NCI-H1092 treated with DMSO at 0.1 percent for 48 hours (cell line): ENCODE measurements at regions not wholly inside any gene's neighbourhood (a gene's known extent, or its start where the extent isn't known, plus 50 kb on each side); places are given as distances from the start of the nearest gene placed in this dataset.

Experiments
- DNase-seq: peaks from one replicate; lab custom pipeline; 2025; lab: John Stamatoyannopoulos, UW

DNA sequence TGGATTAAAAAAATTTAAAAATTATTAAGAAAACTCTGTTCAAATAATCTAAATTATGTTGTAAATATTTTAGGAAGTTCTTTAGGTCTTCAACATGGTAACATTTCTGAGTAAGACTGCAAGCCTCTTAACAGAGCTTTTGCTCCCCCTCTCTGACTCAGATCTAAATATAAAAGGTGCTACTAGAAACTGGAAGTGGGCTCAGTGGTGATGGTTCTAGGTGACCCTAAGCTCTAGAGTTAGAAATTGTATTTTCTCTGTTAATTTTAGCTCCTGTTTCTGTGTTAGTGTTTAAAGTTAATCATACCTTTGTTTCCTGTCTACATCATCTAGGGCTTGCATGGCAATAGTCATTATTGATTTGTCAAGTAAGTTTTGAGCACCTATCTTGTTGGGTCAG, 159.9 kb upstream of the MEIS2 start:
- DNase-seq, result no peak

DNA sequence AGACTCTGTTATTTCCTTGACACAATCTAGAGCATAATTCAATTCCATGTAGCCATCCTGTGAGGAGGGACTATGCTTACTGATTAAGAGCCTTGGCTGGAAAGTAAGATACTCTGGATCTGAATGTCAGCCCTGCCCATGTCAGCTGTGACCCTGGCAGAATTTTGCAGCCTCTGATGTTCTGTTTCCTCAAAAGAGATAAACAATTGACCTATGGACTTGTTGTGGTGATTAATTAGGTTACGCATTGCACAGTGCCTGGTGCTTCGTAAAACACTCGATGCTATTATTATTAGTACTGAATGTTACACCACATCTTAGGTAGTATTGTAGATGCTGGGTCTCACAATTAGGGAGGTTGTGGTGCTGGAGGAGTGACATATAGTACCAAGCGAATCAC, 161.3 kb upstream of the MEIS2 start:
- DNase-seq, result no peak

DNA sequence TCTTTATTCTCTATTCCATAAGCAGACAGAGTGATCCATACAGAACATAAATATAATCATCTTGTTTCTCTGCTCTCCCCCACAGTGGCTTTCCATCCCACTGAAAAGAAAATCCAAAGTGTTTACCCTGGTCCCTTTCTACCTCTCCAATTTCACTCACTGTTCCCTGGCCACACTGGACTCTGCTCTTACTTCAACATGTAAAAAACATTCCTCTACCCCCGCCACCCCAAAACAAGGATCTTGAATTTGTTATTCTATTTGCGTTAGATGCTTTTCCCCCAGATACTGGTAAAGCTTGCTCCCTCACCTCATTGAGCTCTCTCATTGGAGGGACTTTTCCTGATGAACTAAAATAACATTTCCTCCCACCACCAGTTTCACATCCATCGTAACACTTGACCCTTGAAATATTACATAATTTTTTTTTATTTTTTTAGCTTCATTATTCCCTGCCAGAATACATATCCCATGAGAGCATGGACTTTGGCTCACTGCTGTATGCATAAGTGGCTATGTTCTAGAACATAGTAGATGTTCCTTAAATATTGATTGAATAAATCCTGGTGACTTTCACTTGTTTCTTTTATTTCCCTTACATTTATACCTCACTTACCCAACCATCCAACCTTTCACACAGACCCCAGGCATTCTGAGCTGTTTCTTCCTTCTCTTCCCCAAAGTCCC, 162.7 kb upstream of the MEIS2 start:
- DNase-seq, result no peak

DNA sequence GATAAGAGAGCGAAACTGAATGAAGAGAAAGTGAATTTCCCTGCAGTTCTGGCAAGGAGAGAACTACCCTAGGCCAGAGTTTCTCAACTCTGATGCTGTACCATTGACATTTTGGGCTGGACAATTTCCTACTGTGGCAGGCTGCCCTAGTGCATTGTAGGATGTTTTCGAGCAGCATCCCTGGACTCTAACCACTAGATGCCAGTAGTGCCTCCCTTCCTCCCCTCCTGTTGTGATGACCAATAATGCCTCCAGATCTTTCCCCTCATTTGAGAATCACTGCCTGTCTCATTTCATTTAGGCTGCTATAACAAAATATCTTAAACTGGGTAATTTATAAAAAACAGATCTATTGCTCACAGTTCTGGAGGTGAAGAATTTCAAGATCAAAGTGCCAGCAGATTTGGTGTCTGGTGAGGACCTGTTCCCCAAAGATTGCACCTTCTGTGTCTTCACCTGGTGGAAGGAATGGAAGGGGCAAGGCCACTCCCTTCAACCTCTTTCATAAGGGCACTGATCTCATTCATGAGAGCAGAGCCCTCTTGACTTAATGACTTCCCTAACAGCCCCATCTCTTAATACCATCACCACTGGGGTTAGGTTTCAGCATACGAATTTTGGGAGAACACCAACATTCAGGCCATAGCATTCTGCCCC, 188.9 kb upstream of the MEIS2 start:
- peak; percentile 2 for DNase-seq

DNA sequence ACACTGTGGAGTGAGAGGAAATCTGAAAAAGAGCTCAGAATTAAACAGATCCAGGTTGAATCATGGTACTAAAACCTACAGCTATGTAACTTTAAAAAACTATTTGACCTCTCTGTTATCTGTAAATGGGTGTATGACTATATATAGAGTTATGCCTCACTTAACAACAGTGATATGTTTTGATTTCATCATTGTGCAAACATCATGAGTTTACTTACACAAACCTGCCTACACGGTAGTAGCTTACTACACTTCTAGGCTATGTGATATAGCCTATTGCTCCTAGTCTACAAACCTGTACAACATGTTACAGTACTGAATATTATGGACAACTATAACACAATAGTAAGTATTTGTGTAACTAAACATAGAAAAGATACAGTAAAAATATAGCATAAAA, 191.6 kb upstream of the MEIS2 start:
- no peak for DNase-seq

DNA sequence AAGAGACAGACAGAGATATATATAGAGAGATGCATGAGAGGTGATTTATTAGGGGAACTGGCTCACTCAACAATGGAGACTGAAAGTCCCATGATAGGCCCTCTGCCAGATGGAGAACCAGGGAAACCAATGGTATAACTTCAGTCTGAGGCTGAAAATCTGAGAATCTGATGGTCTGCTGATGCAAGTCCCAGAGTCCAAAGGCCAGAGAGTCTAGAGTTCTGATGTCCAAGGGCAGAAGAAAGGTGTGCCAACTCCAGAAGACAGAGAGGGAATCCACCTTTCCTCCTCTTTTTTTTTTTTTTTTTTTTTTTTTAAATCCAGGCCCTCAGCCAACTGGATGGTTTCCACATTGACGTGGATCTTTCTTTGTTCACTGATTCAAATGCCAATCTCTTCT, 197.9 kb upstream of the MEIS2 start:
- DNase-seq, result no peak

DNA sequence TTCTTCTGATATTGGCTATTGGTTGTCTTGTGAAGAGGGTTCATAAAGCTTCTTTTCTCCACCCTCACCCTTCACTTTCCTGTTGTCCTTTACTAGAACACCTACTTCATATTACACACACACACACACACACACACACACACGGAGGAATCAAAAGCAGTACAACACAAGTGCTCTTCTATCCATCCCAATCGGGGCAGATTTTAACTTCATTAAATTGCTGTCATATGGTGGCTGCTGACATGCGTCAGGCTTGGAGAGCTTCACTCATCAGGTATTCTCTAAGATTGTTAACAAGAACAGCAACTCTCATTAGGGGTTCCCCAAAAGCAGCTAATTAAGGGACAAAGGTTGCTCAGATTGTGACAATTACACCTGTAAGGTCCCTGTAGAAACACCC, 239.1 kb upstream of the MEIS2 start:
- no peak for DNase-seq

DNA sequence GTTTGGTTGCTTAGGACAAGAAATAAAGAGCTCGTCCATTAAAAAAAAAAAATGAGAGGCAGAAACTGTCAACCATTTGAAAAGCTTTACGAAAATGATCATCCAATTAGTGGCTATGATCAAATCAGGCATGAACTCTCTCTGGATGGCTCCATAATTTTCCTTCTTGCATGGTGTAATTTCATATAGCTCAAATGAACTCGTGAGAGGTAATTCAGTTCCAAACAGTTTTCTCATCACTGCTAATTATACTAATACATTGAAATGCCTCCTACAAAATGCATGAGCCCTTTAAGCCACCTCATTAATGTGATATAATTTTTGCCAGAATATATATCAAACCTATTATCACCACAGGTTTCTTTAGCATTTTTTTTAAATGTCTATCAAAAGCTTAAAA, 239.5 kb upstream of the MEIS2 start:
- DNase-seq, result no peak

DNA sequence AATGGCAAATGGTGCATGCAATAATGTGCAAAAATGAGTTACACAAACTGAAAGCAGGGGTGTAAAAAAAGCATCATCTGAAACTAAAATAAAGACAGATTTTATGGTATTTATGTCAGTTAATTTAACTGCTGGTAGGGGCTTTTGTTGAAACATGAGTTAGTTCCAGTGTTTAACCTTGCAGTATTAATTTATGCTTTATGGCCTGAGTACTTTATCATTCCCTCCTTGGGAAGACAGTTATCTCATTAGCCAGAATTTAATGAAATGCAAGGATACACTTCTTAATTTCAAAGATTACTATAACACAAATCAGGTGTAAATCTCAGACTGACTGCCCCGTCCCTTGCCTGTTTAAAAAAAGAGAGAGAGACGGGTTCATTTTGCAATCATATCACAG, 240.1 kb upstream of the MEIS2 start:
- no peak for DNase-seq

DNA sequence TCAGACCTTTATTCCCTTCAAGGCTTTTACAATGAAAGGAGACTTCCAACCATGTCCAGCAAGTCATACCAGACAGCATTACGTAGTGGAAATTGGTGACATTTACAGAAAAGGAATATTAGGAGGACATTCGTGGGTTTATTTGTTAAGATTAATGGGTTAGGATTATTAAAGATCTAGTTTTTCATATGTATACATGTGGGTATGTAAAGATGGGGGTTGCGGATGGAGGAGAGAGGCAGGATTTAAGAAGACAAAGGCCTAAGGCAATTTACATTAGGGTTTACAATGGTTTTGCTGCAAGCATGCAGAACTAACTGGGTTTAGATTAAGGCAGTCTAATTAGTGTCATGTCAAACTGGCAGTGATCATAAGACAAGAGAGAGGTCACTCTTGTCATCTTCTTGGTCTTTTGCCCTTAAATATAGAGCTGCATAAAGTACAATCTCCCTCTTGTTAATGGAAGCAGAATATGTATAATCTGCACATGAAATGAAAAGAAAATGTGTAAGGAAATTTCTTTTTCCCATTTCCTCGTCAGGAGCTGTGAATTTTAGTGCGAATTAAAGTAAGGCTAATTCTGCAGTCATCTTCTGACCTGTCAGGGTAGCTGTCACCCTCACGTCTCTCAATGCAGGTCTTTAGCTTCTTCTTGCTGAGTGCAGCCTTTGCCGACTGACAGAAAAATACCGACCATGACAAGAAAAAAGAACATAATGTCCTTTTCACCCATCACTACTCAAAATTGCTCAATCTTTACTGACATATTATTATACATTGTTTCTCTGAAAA, 258.9 kb upstream of the MEIS2 start:
- DNase-seq, result no peak

DNA sequence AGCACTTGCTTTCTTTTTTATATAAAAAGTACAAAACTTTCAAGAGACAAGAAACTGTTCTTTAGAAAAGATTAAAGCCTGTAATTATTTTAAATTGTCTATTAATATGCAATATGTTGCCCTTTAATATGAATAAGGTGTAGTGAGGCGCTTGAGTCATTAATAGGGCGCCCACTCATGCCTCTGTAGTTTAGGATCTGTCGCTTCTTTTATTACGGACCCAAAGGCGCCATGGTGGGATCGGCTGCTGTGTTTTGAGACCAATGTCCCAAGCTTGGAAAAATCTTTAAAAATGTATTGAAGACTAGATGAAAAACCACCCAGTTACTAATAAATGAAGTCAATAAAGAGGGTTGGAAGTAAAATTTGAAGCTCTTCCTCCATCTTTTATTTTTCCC, 259.5 kb upstream of the MEIS2 start:
- no peak for DNase-seq

DNA sequence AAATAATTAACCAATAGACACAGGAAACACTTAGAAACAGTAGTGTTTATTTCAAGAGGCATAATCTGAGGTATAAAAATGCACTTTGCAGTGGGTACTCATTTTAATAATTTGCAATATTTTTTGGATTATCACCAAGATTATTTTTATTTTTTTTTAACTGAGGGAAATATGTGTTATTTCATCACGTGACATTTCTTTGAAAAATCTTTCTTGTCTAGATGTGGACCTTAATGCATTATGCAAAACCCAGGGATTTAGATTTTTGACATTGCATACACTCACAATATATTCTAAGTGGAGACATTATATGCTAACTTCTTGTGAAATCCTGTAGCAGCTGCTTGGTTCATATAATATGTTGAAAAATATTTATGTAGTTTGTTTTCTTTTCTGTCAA, 260.4 kb upstream of the MEIS2 start:
- DNase-seq, result no peak

DNA sequence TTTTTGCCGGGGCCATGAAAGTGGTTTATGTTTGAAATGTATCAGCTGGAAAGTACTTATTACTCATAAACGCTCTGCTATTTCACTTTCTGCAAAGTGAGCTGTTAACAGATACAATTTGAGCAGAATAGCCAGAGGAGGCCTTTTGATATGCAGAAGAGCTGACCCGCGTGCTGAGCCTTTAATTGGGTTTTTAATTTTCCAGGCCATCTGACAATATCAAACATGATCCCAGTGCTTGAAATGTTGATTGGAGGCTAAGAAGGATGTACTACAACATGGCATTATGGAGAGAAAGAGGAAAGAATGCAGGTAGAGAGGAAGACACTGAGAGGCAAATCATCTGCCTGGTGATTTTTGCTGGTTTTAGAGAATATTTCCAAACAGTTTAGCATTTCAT, 261.3 kb upstream of the MEIS2 start:
- DNase-seq, result no peak

DNA sequence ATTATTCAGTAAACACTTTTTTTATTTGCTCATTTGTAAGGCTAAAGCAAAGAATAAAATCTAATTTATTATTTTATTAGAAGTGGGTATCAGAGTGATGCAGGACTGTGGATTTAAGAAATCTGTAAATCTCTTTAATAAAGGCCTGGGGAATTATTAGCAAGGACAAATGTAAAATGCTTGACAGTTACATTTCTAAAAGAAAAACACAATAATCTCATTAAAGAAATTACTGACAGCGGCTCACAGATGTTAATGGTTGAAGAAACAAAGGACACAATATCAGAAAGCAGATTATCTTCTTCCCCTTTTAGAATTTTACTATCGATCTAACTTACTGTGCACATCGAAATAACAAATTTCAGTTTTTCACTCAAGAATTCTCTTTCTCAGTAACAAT, 262.1 kb upstream of the MEIS2 start:
- no peak for DNase-seq

DNA sequence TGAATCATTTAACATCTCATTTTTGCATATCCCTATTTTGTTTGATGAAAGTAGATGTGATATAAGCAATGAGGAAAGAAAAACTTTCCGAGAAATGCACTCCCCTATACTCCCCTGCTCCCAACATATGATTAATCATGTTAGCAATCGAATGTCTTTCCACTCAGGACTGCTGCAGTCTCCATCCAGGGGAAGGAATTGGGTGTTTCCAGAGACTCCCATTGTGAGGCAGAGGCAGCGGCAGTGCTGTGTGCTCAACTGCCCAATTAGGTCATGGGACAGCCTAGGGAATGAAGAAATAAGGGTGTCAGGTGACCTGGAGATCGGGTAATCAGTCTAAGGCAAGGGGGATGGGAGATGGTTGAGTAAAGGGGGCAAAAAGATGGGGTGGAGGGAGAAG, 268.6 kb upstream of the MEIS2 start:
- DNase-seq, result no peak

DNA sequence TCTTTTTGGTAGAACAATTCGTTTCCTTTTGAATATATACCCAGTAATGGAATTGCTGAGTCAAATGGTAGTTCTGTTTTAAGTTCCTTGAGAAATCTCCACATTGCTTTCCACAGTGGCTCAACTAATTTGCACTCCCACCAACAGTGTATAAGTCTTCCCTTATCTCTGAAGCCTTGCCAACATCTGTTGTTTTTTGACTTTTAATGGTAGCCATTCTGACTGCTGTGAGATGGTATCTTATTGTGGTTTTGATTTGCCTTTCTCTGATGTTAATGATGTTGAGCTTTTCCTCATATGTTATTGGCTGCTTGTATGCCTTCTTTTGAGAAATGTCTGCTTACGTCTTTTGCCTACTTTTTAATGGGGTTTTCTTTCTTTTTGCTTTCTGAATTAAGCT, 270.6 kb upstream of the MEIS2 start:
- no peak for DNase-seq

DNA sequence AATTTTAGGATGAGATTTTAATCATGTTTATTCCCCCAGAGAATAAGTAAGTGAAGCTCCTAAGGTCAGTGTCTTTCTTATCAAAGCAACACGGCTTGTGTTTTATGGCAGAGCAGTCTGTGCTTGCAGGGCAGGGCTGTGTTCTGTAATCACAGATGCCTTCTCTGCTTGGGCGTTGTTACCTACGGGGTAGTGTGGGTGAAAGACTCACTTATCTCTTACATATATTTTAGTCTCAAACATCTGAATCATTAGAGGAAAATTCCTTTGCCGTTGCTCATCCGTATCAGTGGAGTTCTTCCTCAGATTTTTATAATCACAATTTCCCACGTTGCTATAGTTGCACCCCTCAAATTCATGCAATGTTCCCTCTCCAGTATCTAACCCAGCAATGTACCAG, 271.7 kb upstream of the MEIS2 start:
- DNase-seq, result no peak

DNA sequence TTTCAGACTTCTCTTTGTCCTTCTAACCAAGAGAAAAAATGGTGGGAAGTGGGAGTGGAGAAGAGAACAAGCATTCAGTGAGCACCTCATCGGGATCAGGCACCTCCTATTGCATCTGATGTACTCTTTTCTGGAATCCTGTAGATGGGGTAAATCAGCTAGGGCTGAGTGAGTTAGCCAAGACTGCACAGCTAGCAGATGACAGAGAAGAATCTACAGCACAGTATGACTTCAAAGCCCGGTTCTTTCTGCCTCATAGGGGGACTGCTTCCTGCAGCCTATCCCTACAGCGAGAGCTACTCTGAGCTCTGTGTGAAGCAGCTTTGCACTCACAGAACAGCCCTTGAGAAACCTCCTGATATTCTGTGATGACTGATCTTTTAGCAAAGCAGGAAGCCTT, 275.2 kb upstream of the MEIS2 start:
- no peak for DNase-seq

DNA sequence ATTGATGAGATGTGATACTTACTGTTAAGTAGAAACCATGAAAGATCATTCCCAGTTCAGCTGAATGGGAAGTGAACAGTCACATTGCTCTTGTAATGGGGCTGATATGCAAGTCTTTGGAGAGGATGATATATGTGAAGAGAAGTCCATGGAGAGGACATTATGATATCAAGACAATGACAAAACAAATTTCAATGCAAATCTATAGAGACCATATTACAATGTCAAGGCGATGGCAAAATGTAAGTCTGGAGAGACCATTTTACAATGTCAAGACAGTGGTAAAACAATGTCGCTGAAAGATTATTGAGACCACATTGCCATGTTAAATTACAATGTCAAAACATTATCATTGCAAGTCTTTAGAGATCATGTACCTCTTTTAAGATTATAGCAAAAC, 277.1 kb upstream of the MEIS2 start:
- no peak for DNase-seq

DNA sequence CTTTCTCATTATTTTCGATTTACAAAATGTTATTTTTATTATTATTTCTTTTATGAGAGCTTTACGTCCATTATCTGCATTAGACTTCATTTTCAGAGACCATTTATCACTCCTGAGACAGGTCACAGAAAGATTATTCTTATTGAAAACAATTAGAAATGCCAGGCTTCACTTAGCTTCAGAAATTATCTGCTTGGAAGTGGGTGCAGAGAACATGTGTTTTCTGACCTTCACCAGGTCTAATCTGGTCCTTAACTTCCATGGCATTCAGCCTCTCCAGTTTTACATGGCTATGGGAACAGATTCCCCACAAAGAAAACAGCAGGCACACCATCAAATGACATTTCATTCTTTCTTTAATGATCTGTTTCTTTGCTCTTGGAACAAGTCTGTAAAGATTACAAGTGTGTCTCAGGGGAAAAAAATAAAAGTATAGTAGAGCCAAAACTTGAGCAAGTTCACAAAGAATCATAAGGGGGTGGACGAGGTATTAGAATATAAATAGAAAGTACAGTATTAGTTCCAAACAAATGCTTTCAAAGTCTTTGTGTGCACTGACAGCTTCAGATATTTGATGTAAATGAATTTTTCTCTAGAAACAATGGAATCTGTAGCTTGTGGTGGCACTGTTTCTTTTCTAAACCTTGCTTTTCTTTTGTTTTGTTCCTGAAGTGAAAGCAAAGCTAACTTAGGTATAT, 294.2 kb upstream of the MEIS2 start:
- no peak for DNase-seq

DNA sequence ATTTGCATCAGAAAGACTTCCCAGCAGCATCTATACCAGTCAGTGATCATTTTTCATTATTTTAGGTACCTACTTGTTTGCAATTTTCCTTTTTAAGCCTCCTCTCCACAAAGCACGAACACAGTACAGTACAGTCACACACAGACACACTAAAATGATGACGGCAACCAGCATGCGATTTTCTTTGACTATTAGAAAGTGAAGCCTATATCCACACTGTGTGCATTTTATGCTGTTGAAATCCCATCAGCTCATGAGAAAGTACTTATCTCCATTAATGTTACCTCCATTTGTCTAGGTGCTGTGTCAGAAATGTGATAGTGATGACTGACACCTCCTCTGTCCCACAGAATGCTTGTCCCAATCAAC, 294.7 kb upstream of the MEIS2 start:
- no peak for DNase-seq

DNA sequence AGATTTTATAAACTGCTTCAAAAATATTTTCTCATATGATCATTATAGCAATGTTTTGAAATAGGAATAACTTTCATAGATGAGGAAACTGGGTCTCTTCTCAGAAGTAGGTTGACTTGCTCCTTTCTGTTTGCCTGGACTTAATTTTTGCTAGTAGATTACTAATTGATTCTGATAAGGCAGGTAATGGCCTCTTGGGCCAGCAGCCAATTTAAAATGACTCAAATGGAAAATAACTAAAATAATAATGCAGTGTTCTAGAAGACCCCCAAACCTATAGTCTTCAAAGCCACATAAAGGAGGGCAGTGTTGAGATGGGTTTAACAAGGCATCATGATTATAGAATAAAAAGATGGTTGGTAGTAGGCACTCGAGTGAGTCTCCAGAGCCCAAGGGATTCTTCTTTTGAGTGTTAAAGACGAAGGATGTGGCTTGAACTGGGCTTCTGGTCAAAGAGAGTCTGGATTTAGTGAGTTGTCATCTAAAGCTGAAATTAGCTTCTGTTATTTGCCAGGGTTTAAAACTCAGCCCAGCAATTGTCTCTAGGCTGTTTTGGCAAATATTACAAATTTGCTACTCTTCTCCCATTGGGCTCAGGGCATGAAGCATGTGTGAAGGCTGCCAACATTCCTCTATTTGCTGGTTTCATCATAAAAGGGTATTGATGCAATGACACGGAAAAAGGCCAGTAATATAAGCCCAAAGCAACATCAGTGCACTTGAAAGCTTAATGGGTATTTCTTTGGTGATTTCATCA, 297.1 kb upstream of the MEIS2 start:
- no peak for DNase-seq
